ENCODE measurements at regions not wholly inside any gene's neighbourhood (a gene's known extent, or its start where the extent isn't known, plus 50 kb on each side); places are given as distances from the start of the nearest gene placed in this dataset.

DNA sequence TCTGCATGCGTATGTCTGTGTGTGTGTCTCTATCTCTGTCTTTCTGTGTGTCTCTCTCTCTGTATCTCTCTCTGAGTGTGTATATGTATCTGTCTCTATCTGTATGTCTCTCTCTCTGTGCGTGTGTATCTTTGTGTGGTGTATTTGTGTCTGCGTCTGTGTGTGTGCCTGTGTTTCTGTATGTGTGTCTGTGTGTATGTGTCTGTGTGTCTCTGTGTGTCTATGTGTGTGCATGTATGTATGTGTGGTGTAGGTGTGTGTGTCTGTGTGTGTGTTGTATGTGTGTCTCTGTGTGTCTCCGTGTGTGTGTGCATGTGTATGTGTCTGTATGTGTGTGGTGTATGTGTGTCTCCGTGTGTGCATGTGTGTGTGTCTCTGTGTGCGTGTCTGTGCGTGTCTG, 243.0 kb upstream of the FOXQ1 start:
- Histone ChIP-seq H3K27ac (no peak overlapping the region), H3K4me3 (no peak overlapping the region)
- no peak for DNase-seq (ENCODE audit: low spot score)
- TF ChIP-seq, protein P1, sequence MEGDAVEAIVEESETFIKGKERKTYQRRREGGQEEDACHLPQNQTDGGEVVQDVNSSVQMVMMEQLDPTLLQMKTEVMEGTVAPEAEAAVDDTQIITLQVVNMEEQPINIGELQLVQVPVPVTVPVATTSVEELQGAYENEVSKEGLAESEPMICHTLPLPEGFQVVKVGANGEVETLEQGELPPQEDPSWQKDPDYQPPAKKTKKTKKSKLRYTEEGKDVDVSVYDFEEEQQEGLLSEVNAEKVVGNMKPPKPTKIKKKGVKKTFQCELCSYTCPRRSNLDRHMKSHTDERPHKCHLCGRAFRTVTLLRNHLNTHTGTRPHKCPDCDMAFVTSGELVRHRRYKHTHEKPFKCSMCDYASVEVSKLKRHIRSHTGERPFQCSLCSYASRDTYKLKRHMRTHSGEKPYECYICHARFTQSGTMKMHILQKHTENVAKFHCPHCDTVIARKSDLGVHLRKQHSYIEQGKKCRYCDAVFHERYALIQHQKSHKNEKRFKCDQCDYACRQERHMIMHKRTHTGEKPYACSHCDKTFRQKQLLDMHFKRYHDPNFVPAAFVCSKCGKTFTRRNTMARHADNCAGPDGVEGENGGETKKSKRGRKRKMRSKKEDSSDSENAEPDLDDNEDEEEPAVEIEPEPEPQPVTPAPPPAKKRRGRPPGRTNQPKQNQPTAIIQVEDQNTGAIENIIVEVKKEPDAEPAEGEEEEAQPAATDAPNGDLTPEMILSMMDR (IDR thresholded peaks at IDR 0.05): no peak

DNA sequence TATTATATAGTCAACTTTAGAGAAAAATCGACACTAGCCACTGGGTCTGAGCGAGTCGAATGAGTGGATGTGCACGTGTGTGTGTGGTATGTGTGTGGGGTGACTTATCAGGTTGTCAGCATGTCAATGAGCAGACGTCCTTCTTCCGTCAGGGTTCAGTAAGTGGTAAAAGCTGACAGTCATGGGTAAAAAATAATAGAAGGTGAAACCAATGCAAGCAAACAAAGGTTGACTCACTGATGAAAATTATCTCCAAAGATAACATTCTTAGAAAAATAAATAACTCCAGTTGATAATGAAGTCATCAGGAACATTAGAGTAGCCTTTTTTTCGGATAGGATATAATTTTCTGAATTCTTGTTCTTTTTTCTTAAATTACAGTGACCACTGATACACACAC, 243.8 kb upstream of the FOXQ1 start:
- H3K27ac ChIP-seq: no peak overlapping the region
- H3K4me3 ChIP-seq: no peak overlapping the region
- no peak for DNase-seq (ENCODE audit: low spot score)
- TF ChIP-seq, protein P1 (IDR thresholded peaks at IDR 0.05): no peak

DNA sequence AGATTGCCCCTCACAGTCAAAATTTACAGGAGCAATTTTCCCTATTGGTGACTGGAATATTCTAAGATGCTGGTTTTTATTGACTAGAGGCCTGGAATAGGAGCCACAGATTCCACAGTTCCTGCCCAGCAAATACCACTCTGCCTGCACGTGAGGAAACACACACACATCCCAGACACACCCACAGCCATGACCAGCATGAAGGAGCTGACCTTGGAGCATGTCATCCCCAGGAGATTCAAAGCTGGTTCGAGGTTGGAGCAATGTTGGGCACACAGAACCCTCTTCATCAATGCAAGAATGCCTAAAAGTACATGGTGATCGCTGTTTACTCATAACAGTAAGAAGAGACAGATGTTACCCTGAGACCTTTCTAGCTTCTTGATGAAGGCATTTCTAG, 244.6 kb upstream of the FOXQ1 start:
- DNase-seq (ENCODE audit: low spot score): peak; percentile 31
- Histone ChIP-seq H3K4me3 (no peak overlapping the region), H3K27ac (no peak overlapping the region)
- TF ChIP-seq, protein P1 (IDR thresholded peaks at IDR 0.05): no peak

DNA sequence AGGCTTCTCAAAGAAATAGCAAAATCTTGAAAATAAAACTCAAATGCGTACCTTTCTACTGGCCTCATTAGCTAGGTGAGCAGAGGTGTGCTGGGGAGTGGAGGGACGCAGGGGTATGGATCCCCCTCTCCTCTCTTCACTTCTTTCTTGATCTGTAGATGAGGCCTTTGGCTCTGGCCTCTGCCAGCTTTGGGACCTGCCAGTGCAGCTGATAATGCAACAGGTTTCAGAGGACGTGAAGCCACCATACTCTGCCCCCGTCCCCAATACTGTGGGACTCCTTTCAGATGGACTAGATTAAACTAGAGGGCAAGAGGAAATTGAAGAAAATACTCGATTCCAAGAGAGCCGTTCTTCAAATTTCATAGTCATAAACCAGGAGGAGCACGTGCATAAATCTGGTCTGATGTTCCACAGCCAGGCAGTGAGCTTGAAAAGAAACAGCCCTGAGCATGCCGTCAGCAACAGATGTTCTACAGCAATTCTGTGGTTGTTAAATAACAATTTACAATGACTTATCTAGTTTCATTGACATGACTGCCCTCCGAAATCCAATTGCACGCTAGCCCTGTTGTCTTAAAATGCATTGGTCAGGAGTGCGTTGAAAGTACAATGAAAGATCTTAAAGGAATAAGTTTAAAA, 245.3 kb upstream of the FOXQ1 start:
- TF ChIP-seq, protein P1 (IDR thresholded peaks at IDR 0.05): no peak
- H3K27ac ChIP-seq: no peak overlapping the region
- no peak overlapping the region for H3K4me3 ChIP-seq
- peak; percentile 40 for DNase-seq (ENCODE audit: low spot score)

DNA sequence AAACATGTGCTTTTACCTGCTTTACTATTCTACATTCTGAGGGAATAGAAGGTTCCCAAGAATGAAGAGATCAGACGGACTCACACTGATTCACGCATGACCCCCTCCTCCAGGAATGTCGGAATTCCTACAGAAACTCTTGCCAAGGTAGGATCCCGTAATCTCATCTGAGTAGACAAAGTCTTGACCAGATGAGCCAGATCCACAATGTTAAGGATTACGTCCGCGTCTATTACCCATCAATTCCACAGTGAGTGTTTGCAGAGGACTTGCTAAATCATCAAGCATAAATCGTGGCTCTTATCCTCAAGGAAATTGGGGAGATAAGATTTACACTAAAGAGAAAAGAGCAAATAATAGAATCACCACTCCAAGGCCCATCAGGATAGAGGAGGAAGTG, 245.9 kb upstream of the FOXQ1 start:
- no peak overlapping the region for H3K4me3 ChIP-seq
- H3K27ac ChIP-seq: no peak overlapping the region
- peak; percentile 28 for DNase-seq (ENCODE audit: low spot score)
- TF ChIP-seq, protein P1 (IDR thresholded peaks at IDR 0.05): no peak

DNA sequence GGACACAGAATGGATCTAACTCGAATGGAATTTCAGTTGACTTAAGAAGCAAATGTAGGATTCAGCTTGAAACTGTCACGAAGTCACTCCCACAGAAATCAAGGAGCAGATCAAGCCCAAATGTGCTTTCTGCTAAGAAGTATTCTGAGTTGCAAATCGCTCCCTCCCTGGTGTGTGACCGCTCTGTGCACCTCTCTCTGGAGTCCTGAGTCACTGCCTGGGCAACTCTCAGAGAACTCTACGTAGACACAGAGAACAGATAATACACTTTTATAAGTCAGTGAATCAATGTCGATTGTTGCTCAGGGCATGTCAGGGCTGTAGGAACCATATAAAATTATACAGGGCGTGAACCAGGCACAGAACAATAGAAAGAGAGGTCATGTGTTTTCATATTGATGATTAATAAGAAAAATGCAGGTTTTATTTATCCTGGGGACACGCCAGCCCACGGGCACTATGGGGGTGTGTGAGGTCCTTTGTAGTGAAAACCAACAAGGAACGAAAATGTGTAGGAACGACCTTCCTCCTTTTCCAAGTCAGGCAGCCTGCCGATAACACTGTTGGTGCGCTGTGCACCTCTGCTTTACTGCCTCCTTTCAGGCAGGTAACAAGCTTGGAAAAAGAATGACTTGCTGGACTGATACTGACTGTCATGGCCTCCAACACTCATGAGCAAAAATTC, 248.1 kb upstream of the FOXQ1 start:
- no peak for DNase-seq (ENCODE audit: low spot score)
- TF ChIP-seq, protein P1 (IDR thresholded peaks at IDR 0.05): no peak
- Histone ChIP-seq H3K4me3 (no peak overlapping the region), H3K27ac (no peak overlapping the region)
